IMR-90 (cell line): ENCODE measurements at regions not wholly inside any gene's neighbourhood (a gene's known extent, or its start where the extent isn't known, plus 50 kb on each side); places are given as distances from the start of the nearest gene placed in this dataset.

ENCODE experiments used
- CEBPB ChIP-seq: IDR thresholded peaks from 2 replicates; pipeline ENCODE4 v1.6.1; 2012; ENCODE audit warnings: low read depth, low read length, improper control_type of control experiment
- CTCF ChIP-seq: conservative IDR thresholded peaks from 2 replicates; pipeline ENCODE4 v1.5.1; 2012; ENCODE audit warnings: mild to moderate bottlenecking, low read depth, low read length, improper control_type of control experiment
- MAFK ChIP-seq: IDR thresholded peaks from 2 replicates; pipeline ENCODE4 v1.6.1; 2012; ENCODE audit warnings: low read depth, low read length, improper control_type of control experiment
- MXI1 ChIP-seq: IDR thresholded peaks from 2 replicates; pipeline ENCODE4 v1.6.1; 2012; ENCODE audit warnings: low read depth, mild to moderate bottlenecking, low read length, moderate library complexity, borderline replicate concordance
- POLR2A ChIP-seq: IDR thresholded peaks from 2 replicates; pipeline ENCODE4 v1.6.1; 2012; ENCODE audit warnings: mild to moderate bottlenecking, low read depth, low read length
- RAD21 ChIP-seq: IDR thresholded peaks from 2 replicates; pipeline ENCODE4 v1.6.1; 2012; ENCODE audit warnings: low read length, improper control_type of control experiment
- RCOR1 ChIP-seq: IDR thresholded peaks from 2 replicates; pipeline ENCODE4 v1.6.1; 2012; ENCODE audit warnings: mild to moderate bottlenecking, low read length, improper control_type of control experiment; ENCODE audit not compliant: insufficient replicate concordance

DNA sequence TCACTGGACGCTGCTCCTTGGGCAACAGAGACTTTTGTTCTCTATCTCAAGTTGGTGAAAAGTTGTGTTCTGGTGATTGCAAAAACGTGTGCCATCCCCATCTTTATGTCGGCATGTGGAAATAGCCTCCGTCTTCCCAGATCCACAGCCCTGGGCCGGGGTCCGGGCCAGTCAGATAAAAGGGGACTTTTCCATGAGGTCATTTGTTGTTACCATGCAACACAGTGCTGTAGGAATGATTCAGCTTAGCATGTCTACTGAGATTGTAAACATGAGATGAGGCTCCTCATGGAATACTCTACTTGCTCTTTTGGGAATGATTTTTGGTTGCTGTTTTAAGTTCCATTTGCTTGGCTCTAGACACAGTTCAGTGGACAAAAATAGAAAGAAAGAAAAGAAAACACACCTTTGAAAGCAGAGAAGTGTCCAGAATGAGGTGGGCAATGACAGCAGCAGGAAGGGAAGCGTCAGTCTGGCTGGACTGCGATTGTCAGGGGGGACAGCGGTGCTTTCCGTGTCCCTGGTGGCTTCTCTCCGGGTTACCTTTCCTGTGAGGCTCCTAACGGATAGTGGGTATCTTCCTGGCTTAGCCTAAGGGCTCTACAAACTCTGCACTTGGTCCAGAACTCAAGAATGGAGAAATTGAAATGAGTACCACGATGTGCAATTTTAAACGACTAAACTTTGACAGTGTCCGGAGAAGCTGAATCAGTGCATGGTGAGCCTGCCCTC is 91.6 kb downstream of the TEX29 start:
- TF ChIP-seq RAD21: no peak
- no peak for TF ChIP-seq CTCF
- TF ChIP-seq RCOR1: no peak
- TF ChIP-seq MAFK: no peak
- TF ChIP-seq POLR2A: no peak
- TF ChIP-seq CEBPB: no peak
- no peak for TF ChIP-seq MXI1
